Right lung (tissue), 2 donors: ENCODE measurements at regions not wholly inside any gene's neighbourhood (a gene's known extent, or its start where the extent isn't known, plus 50 kb on each side); places are given as distances from the start of the nearest gene placed in this dataset.

Experiments
- DNase-seq, 2 donors: peaks; one replicate each; pipeline ENCODE4 v3.0.0-alpha.2; 2013

GRCh38 chr5:175242207-175242606 is 201.8 kb downstream of the DRD1 start:
- no peak for DNase-seq

GRCh38 chr5:175238326-175238725 is 205.7 kb downstream of the DRD1 start:
- DNase-seq, result no peak

- no peak for DNase-seq
Measured at GRCh38 chr5:175236176-175236575, 207.8 kb downstream of the DRD1 start.

- DNase-seq, result no peak
Measured at GRCh38 chr5:175235251-175235960, 208.6 kb downstream of the DRD1 start.

- DNase-seq, result no peak
Measured at GRCh38 chr5:175230299-175230698, 213.7 kb downstream of the DRD1 start.

- DNase-seq, result no peak
Measured at GRCh38 chr5:175226506-175226905, 217.5 kb downstream of the DRD1 start.

- DNase-seq, result no peak
Measured at GRCh38 chr5:175223291-175223690, 220.7 kb downstream of the DRD1 start.

GRCh38 chr5:175222621-175223020 is 221.4 kb downstream of the DRD1 start:
- DNase-seq, result no peak

GRCh38 chr5:175220549-175220948 is 223.4 kb downstream of the DRD1 start:
- DNase-seq, result no peak

GRCh38 chr5:175219366-175219765 is 224.6 kb downstream of the DRD1 start:
- no peak for DNase-seq

- no peak for DNase-seq
Measured at GRCh38 chr5:175216991-175217390, 227.0 kb downstream of the DRD1 start.

- no peak for DNase-seq
Measured at GRCh38 chr5:175215906-175216305, 228.1 kb downstream of the DRD1 start.

- DNase-seq, result no peak
Measured at GRCh38 chr5:175214152-175214551, 229.8 kb downstream of the DRD1 start.

- no peak for DNase-seq
Measured at GRCh38 chr5:175211956-175212756, 231.8 kb downstream of the DRD1 start.

- DNase-seq, result no peak
Measured at GRCh38 chr5:175207321-175208040, 236.5 kb downstream of the DRD1 start.

- DNase-seq, result no peak
Measured at GRCh38 chr5:175206669-175207068, 237.3 kb downstream of the DRD1 start.

GRCh38 chr5:175202463-175203068 is 241.4 kb downstream of the DRD1 start:
- DNase-seq, result no peak

GRCh38 chr5:175201393-175201792 is 242.6 kb downstream of the DRD1 start:
- DNase-seq, result no peak

- DNase-seq, result peak in 1 of 2 donors; percentile 12
Measured at GRCh38 chr5:175195698-175196656, 248.0 kb downstream of the DRD1 start.

GRCh38 chr5:175181331-175181730 is 262.7 kb downstream of the DRD1 start:
- DNase-seq, result no peak

GRCh38 chr5:175170899-175171298 is 273.1 kb downstream of the DRD1 start:
- DNase-seq, result no peak
